HL-60/S4 (cell line): ENCODE measurements at regions not wholly inside any gene's neighbourhood (a gene's known extent, or its start where the extent isn't known, plus 50 kb on each side); places are given as distances from the start of the nearest gene placed in this dataset.

Source experiments
- in situ Hi-C: fragments of 300-500 bp; cut with MboI; formaldehyde crosslinking; loops from 2 replicates; pipeline ENCODE4 v1.14.3; 2022; ENCODE audit warnings: low sequenced_read_pairs

DNA sequence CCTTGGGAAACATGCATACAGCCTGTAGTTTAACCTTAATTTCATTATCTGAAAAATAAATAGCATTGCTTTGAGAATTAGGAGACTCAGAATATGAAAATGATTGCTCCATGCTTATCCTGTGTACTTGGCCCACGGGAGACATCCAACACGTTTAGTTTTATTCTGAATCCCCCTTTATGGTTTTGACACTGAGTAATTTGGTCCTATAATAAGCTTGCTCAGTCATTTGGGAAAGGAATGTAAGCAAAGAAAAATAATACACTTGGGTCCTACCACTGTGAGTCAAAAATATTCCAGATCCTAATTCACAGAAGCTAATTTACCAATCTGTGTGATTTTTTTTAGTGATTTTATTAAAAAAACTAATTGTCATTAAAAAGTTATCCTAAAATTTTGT is 557.3 kb downstream of the USP25 start:
- in situ Hi-C loops: no loop called here

DNA sequence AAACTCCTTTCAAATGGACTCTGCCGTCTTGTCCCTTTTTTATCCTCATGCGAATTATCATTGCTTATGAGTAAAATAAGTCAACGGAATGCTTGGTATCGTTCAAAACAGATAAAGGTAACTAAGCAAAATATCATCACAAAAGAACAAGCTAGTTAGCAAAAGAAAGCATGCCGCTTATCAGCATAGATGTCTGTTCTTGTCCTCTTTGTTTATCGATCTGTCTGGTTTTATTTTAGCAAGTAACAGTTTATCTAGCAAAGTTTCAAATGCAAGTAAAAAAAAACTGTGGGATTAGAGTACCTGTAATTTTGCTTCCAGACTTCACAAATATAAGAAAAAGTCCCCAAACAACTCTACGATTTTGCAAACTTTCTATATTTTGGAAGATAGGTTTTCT is 561.5 kb downstream of the USP25 start:
- in situ Hi-C loops: no loop called here

DNA sequence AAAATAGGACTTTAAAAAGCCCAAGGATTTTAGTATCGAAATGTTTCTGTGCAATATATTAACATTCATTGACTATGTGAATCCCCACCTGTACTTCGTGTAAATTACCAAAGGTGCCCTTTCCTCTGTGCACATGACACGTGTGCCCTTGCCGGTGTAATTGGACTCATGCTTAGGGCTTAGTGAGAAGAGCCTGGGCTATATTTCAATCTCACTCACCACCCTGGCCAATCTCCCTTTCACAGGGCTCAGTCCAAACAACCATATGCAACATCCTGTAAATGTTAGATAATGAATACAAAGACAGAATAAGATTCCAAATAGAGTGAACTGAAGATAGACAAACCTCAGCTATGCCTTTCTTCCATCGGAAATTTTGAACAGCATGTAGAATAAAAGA is 564.3 kb downstream of the USP25 start:
- in situ Hi-C loops: no loop called here

DNA sequence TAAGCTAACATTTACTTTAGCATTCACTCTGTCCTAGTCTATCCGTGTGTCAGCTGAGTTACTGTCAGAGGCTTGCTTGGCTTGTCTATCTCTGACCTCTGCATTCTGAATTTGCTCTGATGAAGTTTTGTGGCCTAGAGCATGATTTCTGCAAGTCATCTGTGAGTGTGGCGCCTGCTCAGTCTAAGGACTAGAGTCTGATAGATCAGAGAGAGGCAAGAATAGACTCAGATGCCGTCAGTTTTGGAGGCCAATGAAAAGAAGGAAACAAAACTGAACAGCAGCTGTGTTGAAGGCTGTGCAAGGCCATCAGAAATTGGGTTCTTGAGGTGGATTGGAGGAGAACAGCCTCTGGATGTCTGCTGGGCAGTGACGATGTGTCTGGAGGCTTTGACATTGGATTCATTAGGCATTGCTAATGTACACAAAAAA is 573.1 kb downstream of the USP25 start:
- in situ Hi-C loops: no loop called here

DNA sequence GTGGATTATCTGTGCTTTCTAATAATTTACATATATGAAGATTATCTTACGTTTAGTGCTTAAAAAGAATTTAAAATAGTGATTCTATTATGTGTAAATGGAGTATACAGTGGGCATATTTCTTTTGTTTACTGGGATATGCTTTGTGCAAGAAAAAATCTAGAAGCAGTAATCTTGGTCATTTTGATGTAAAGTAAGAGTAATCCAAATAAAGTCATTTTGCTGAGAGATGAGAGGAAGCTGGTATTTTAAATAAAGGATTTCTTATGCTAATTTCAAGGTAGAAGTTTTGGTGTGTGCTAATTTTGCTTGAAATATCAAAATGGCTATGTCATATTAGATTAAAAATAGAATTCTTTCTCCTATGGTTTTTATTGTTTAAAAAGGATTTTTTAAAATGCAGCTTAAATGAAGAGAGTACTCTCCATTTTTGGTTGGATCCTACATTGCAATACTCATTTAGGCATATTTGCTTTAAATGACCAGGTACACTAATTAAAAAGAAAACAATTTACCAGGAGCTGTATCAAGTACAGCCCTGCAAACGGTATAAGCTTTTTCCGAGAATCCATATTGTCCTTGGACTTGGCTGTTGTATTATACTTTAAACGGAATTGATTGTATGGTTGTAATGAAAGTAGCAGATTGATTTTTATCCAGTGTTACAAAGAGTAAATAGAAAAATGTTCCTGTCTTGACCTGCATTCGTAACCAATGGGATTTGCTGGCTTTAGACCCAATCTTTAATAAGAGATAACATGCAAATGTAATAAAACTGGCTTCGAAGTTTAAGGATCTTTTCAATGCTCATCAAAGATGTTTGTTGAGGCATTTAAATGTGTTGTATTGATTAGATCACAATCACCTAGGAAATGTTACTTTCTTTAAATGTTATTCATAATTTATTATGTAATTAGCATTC is 574.7 kb downstream of the USP25 start:
- in situ Hi-C loops: no loop called here

DNA sequence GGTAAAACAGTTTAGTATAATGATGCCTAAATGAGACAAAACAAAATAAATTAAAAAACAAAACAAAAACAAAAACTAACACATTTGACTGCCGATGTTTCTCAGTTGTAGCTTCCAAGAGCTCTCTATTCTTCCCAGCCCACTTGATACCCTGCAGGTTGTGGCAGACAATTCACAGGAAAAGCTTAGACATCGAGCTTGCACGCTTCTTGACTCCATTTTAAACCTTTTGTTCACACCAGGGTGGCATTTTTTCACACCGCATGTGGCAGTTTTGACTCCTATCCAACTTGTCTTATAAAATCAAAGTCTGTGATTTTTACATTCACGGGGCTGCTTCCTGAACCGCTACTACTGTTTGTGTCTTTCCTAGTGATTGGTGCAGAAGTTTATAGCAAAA is 575.9 kb downstream of the USP25 start:
- in situ Hi-C loops: no loop called here

GRCh38 chr21:16307256-16307655 is 577.5 kb downstream of the USP25 start:
- in situ Hi-C loops: no loop called here

DNA sequence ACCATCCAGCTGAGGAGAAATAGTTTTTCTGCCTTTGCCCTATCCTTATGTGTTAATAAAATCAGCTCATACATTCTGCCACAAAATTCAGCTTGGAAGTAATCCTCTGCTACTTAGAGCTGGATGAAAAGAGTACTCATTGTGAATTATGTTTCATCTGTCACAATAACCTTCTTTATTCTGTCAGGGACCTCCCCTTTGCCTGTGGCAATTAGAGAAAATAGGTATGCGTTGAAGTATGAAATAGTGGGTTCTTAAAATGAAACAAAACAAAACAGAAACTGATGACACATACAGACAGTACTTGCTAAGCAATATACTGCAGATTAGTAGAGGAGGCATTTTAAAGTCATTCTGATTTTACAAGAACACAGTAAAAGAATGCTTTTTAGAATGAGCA is 578.5 kb downstream of the USP25 start:
- in situ Hi-C loops: no loop called here

- in situ Hi-C loops: no loop called here
These were observed 579.6 kb downstream of the USP25 start for GRCh38 chr21:16309250-16309971.

GRCh38 chr21:16310176-16310575 is 580.4 kb downstream of the USP25 start:
- in situ Hi-C loops: no loop called here

- in situ Hi-C loops: no loop called here
These were observed 581.4 kb downstream of the USP25 start for GRCh38 chr21:16311229-16311628.

- in situ Hi-C loops: no loop called here
These were observed 582.5 kb downstream of the USP25 start for GRCh38 chr21:16312321-16312720.

DNA sequence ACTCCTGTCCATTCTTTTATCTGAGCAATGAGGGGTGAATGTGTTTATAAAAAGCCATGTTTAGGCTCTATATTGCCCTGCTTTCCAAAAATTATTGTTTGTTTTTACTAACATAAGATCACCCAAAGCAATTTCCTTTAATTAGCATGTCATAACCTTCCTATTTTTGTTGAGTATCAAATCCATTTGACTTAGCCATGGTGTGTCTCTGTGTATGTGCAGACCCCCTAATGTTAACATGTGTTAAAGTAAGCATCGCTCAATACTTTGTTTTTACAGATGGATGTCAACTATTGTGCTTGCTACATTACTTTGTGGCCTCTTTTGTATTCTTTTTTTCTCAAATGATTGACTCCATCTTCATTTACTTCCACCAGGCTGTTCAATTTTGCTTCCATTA is 585.4 kb downstream of the USP25 start:
- in situ Hi-C loops: no loop called here

DNA sequence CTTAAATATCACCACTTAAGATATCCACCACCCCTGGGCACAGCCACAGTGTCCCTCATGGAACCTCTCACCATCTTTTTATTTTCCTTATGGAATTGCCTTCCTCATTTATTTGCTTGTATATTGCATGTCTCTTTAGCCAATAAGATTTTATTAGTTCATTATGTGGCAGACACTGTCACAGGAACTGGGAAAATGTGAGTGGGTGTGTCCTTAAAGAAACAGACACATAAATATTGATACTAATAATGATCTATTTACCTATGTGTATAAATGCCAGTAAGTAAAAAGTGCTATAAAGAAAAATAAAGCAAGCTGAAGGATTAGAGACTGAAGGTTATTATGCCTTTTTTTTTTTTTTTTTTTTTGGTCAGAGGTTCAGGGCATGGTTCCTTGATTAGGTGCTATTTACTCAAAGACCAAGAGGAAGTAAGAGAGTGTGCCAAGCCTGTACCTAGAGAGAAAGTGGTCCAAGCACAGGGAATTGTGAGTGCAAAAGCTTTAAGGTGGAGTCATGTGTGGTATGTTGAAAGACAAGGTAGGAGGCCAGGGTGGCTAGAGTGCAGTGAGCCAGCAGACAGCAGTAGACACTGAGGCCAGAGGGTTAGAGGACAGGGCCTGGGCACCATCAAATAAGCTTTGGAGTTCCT is 589.0 kb downstream of the USP25 start:
- in situ Hi-C loops: no loop called here

GRCh38 chr21:16320110-16320509 is 590.3 kb downstream of the USP25 start:
- in situ Hi-C loops: no loop called here

GRCh38 chr21:16322454-16322853 is 592.7 kb downstream of the USP25 start:
- in situ Hi-C loops: no loop called here

DNA sequence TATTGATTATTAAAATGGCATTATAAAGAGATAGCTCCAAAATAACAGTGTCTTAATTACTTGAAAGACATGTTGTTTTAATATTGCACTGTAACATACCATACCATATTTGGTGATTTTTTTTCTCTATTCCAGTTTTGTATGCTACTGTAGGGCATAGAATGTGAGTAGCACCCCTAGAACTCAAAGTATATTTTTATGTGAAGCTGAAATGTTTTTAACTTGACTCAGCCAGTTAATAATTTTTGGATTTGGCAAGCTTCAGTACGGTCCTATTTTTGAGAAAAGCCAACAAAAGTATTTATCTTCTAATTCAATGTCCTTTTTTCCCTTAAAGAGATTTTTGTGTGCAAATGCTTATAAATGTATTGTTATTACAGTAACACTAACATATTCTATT is 593.8 kb downstream of the USP25 start:
- in situ Hi-C loops: no loop called here

DNA sequence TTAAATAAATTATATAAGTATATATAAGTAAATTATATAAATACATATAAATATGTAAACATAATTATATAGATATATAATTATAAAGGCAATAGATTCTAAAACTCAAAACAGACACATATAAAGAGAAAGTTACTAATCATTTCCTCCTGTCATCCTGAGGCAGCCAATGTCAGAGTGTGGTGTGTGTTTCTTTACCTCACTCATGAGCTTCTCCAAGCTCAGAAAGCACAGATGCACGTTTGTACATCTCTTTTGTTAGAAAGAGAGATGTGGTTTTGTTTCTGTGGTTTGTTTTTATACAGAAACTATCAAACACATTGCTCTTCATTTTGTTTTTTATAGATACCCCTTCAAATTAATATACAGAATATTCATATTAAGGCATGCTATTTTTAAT is 594.8 kb downstream of the USP25 start:
- in situ Hi-C loops: loop anchor here (25.0 kb wide), 1 partner anchor 237 kb away; no protein-coding TSS in a partner anchor

DNA sequence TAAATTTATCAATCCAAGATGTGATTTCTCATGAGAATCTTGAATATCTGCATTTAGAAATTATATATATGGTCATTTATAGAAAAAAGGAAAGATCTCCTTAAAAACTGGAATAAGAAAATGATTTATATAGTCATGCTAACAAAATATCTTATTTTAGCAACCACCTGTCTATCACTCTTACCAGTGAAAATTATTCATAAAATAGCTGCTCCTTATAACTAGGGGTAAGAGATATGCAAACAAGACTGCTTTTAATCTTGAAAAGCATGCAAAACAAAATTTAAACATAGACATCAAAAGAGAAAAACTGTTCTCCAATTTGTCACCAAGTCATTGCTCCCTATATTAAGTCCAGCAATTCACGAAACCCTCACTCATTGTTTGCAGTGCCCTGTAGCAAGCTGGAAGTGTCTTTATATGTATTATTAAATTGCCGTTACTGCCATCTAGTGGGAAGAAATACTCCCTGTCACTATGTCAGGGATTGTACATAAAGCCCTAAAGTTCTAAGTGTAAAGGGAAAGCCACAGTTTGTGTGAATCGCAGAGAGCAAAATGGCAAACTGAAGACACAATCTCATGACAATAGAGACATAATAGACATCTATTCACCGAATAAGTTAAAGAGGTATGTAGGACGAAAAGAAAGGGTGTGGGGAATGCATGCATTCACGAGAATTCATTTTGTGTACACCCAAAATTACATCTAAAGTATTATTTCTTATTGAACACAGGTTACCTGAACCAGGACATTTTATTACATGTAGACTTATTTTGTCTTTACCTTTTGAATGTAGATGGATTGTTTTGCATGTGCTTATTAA is 600.5 kb downstream of the USP25 start:
- in situ Hi-C loops: loop anchor here (25.0 kb wide), 1 partner anchor 243 kb away; no protein-coding TSS in a partner anchor

DNA sequence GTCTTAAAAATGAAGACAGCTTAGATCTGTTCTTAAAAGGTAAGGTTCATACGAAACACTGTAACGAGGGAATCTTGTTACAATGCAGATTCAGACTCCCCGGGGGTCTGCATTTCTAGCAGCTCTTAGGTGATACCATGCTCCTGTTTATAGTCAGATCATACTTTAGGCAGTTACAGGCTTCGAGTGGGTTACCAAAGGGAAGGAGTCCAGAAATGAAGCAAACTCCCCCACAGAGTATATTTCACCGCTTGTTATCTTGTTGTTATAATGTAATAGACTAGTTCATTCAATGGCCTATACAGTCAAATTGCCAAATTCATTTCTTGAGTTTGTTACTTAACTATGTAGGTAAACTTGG is 601.1 kb downstream of the USP25 start:
- in situ Hi-C loops: loop anchor here (25.0 kb wide), 1 partner anchor 244 kb away; no protein-coding TSS in a partner anchor

- in situ Hi-C loops: loop anchor here (25.0 kb wide), 1 partner anchor 250 kb away; no protein-coding TSS in a partner anchor
These were observed 607.5 kb downstream of the USP25 start for GRCh38 chr21:16337266-16337665.
